ENCODE measurements at regions not wholly inside any gene's neighbourhood (a gene's known extent, or its start where the extent isn't known, plus 50 kb on each side); places are given as distances from the start of the nearest gene placed in this dataset.

DNA sequence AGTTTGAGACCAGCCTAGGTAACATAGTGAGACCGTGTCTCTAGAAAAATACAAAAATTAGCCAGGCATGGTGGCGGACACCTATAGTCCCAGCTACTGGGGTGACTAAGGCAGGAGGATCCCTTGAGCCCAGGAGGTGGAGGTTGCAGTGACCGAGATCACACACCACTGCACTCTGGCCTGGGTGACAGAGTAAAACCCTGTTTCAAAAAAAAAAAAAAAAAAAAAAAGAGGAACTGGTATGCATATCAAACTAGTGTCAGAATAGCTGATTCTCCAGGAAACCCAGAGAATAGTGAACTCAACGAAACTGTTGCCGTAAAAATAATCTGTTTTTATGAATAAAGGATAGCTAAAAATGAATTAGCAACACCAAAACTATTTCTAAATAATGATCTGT, 126.6 kb upstream of the BASP1 start:
- no peak for DNase-seq (ENCODE audit: low read depth)
- in situ Hi-C loops (cut with HindIII; ENCODE audit: low sequenced_read_pairs), result no loop called here
- TF ChIP-seq, protein P1, sequence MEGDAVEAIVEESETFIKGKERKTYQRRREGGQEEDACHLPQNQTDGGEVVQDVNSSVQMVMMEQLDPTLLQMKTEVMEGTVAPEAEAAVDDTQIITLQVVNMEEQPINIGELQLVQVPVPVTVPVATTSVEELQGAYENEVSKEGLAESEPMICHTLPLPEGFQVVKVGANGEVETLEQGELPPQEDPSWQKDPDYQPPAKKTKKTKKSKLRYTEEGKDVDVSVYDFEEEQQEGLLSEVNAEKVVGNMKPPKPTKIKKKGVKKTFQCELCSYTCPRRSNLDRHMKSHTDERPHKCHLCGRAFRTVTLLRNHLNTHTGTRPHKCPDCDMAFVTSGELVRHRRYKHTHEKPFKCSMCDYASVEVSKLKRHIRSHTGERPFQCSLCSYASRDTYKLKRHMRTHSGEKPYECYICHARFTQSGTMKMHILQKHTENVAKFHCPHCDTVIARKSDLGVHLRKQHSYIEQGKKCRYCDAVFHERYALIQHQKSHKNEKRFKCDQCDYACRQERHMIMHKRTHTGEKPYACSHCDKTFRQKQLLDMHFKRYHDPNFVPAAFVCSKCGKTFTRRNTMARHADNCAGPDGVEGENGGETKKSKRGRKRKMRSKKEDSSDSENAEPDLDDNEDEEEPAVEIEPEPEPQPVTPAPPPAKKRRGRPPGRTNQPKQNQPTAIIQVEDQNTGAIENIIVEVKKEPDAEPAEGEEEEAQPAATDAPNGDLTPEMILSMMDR (IDR thresholded peaks at IDR 0.05; ENCODE audit: low read depth, low read length, missing control alignments), result no peak
- no peak overlapping the region for H3K4me3 ChIP-seq (ENCODE audit: low read depth, low read length)

GRCh38 chr5:17094830-17095229, 122.6 kb upstream of the BASP1 start:
- no peak overlapping the region for H3K4me3 ChIP-seq (ENCODE audit: low read depth, low read length)
- in situ Hi-C loops (cut with HindIII; ENCODE audit: low sequenced_read_pairs), result no loop called here
- no peak for DNase-seq (ENCODE audit: low read depth)
- TF ChIP-seq, protein P1 (IDR thresholded peaks at IDR 0.05; ENCODE audit: low read depth, low read length, missing control alignments), result no peak

GRCh38 chr5:17096952-17097695, 120.3 kb upstream of the BASP1 start:
- H3K4me3 ChIP-seq (ENCODE audit: low read depth, low read length), result no peak overlapping the region
- no peak for DNase-seq (ENCODE audit: low read depth)
- TF ChIP-seq, protein P1 (IDR thresholded peaks at IDR 0.05; ENCODE audit: low read depth, low read length, missing control alignments), result no peak
- in situ Hi-C loops (cut with HindIII; ENCODE audit: low sequenced_read_pairs), result no loop called here

DNA sequence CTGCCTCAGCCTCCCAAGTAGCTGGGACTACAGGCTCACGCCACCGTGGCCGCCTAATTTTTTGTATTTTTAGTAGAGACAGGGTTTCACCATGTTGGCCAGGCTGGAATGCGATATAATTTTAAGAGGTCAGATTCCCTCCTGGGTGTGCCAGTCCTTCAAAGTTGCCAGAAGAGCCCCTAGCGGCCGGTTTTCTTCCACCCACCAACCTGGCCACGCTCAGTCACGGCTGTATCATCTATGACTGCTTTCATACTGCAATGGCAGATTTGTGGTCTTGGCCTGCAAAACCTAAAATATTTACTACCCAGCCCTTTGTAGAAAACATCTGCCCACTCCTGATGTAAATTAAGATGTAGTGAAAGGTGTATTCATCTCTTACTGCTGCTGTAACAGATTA, 117.5 kb upstream of the BASP1 start:
- DNase-seq (ENCODE audit: low read depth), result no peak
- TF ChIP-seq, protein P1 (IDR thresholded peaks at IDR 0.05; ENCODE audit: low read depth, low read length, missing control alignments), result no peak
- in situ Hi-C loops (cut with HindIII; ENCODE audit: low sequenced_read_pairs), result loop anchor here (5.0 kb wide), 1 partner anchor 77 kb away; no protein-coding TSS in a partner anchor
- no peak overlapping the region for H3K4me3 ChIP-seq (ENCODE audit: low read depth, low read length)

DNA sequence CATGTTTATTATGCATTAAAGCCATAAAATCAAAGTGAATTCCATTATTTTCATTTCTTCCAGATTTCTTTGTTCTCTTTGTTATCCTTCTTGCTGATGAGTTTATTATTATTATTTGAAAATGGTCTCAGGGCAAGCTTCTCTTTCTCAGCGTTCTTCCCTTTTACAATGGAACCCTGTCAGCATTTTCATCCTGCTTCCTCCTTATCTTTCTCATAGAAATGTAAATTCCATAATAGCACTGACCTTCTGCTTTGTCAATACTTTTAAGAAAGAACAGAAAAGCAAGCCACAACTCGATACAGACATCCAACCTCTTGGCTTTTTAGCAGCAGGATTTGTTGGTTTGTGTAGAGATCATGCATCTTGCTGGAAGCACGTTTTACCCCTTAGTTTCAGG, 114.0 kb upstream of the BASP1 start:
- H3K4me3 ChIP-seq (ENCODE audit: low read depth, low read length), result no peak overlapping the region
- DNase-seq (ENCODE audit: low read depth), result no peak
- TF ChIP-seq, protein P1 (IDR thresholded peaks at IDR 0.05; ENCODE audit: low read depth, low read length, missing control alignments), result no peak
- in situ Hi-C loops (cut with HindIII; ENCODE audit: low sequenced_read_pairs), result loop anchor here (5.0 kb wide), 1 partner anchor 74 kb away; no protein-coding TSS in a partner anchor

DNA sequence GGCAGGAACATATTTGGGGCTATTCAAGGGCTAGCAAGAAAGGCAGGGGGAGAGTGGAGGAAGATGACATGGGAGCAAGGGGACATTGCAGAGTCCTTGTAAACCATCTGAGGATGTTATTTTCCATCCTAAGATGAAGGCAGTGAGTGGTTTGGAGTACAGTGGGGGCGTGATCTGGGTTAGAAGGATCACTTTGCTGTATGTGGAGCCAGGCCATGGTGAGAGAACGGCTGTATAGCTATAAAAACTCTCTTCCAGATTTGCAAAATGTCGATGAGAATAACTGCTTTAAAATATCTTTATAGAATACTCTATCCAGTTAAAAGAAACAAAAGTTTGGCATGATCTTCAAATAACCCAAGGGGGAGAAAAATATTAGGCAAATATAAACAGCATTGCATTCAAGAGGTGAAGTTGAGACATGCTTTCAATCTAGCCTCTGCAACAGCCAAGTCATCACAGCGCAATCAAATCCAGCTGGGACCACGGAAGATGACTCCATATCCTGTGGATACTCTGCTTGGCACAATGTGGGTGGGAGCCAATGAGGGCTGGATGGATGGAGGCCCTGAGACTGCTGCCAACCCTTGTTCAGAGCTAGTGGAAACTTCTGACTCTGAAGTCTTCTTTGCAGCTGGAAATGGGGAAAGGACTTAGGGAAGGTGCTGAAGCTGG, 111.5 kb upstream of the BASP1 start:
- DNase-seq (ENCODE audit: low read depth), result no peak
- TF ChIP-seq, protein P1 (IDR thresholded peaks at IDR 0.05; ENCODE audit: low read depth, low read length, missing control alignments), result no peak

More for the DNA sequence above, 111.5 kb upstream of the BASP1 start:
- no peak overlapping the region for H3K4me3 ChIP-seq (ENCODE audit: low read depth, low read length)
- in situ Hi-C loops (cut with HindIII; ENCODE audit: low sequenced_read_pairs), result no loop called here

Data from astrocyte of the cerebellum (primary cell).